SK-N-MC (cell line): ENCODE measurements at regions not wholly inside any gene's neighbourhood (a gene's known extent, or its start where the extent isn't known, plus 50 kb on each side); places are given as distances from the start of the nearest gene placed in this dataset.

Experiments
- EZH2 ChIP-seq: fragments of 200-600 bp; sonication (generic); IDR thresholded peaks from one replicate; pipeline ENCODE4 v1.6.1; 2017; ENCODE audit warnings: antibody characterized with exemption
- POLR2AphosphoS5 ChIP-seq: IDR thresholded peaks from 2 replicates; pipeline ENCODE4 v1.6.1; 2012; ENCODE audit warnings: mild to moderate bottlenecking, low read depth, low read length, borderline replicate concordance

- TF ChIP-seq POLR2AphosphoS5, result no peak
- no peak for TF ChIP-seq EZH2
These were observed 101.8 kb upstream of the PIK3C3 start for GRCh38 chr18:41853280-41853679.
